ENCODE measurements at regions not wholly inside any gene's neighbourhood (a gene's known extent, or its start where the extent isn't known, plus 50 kb on each side); places are given as distances from the start of the nearest gene placed in this dataset.
"Not testable (repeated sequence)": the region's sequence is repeated elsewhere in the genome, so short reads cannot be mapped to it uniquely, and the experiment has no call there.

- not testable (repeated sequence) for TF ChIP-seq POLR2AphosphoS5, POLR2A (IDR thresholded peaks at IDR 0.05; ENCODE audit: low read depth, low read length)
Observed at GRCh38 chrX:122140219-122140618, 1043.9 kb upstream of the GRIA3 start.
